Effector memory CD8-positive, alpha-beta T cell (primary cell): ENCODE measurements at regions not wholly inside any gene's neighbourhood (a gene's known extent, or its start where the extent isn't known, plus 50 kb on each side); places are given as distances from the start of the nearest gene placed in this dataset.
A peak's percentile ranks its signal among the peaks of the same experiment; 100 is the strongest.
"Not testable (repeated sequence)": the region's sequence is repeated elsewhere in the genome, so short reads cannot be mapped to it uniquely, and the experiment has no call there.

ENCODE experiments used
- ATAC-seq: fragments of 150-1000 bp; cut with Tn5 transposase; replicated peaks from 2 replicates; pipeline ENCODE4 v1.10.0; 2021; ENCODE audit warnings: mild to moderate bottlenecking, moderate library complexity
- DNase-seq, 3 experiments: peaks; one replicate each; pipeline ENCODE4 v3.0.0; 2021
- H3K27ac Mint-ChIP-seq, 2 donors: one replicate each; pipeline ENCODE4 v1.8.0; 2022; ENCODE audit warnings: mild to moderate bottlenecking in 2 of 2, mixed read lengths in 2 of 2, moderate library complexity in 2 of 2
- H3K27me3 Mint-ChIP-seq, 2 donors: one replicate each; pipeline ENCODE4 v1.8.0; 2022; ENCODE audit warnings: mixed read lengths in 2 of 2
- H3K36me3 Mint-ChIP-seq: one replicate; pipeline ENCODE4 v1.8.0; 2022; ENCODE audit warnings: mild to moderate bottlenecking, moderate library complexity, mixed read lengths; ENCODE audit not compliant: insufficient read depth
- H3K4me1 Mint-ChIP-seq, 2 donors: one replicate each; pipeline ENCODE4 v1.8.0; 2022; ENCODE audit warnings: low read depth in 2 of 2, mixed read lengths in 2 of 2
- H3K4me3 Mint-ChIP-seq, 2 donors: one replicate each; pipeline ENCODE4 v1.8.0; 2022; ENCODE audit warnings: mild to moderate bottlenecking in 2 of 2, mixed read lengths in 2 of 2, moderate library complexity in 2 of 2
- H3K9me3 Mint-ChIP-seq, 2 donors: one replicate each; pipeline ENCODE4 v1.8.0; 2022; ENCODE audit warnings: mixed read lengths in 2 of 2

DNA sequence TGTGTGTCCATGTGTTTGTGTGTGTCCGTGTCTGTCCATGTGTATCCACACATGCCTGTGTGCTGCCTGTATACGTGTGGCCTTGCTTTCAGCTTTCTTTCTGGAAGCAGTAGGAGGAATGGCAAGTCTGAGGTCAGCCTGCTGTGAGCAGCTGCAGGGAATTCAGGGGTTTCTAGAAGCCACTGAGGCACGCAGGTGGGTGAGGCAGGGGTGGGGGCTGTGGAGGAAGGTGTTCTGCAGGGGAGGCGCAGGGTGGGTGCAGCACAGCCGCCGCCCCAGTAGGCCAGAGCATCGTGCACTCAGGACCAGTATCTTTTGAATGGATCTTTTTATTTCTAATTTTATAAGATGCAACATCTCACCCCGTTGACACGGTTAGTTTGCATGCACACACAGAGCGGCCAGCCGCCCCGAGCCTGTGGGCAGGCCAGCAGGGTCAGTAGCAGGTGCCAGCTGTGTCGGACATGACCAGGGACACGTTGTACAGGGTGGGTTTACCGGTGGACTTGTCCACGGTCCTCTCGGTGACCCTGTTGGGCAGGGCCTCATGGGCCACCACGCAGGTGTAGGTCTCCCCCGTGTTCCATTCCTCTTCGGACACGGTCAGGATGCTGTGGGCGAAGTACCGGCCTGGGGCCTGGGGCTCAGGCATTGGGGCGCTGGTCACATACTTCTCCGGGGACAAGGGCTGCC lies 327.7 kb downstream of the TMEM121 start:
- no peaks in the 10 kb centered on the region for H3K9me3 Mint-ChIP-seq
- no peak overlapping the region for H3K4me3 Mint-ChIP-seq
- no peak for ATAC-seq
- peaks cover 10% of the 10 kb centered on the region for H3K36me3 Mint-ChIP-seq
- peaks cover 12 to 18% of the 10 kb centered on the region in 2 donors for H3K4me1 Mint-ChIP-seq
- H3K27ac Mint-ChIP-seq, result peak overlapping the region; percentile 64 to 73
- DNase-seq, result no peak
- H3K27me3 Mint-ChIP-seq, result no peaks in the 10 kb centered on the region

DNA sequence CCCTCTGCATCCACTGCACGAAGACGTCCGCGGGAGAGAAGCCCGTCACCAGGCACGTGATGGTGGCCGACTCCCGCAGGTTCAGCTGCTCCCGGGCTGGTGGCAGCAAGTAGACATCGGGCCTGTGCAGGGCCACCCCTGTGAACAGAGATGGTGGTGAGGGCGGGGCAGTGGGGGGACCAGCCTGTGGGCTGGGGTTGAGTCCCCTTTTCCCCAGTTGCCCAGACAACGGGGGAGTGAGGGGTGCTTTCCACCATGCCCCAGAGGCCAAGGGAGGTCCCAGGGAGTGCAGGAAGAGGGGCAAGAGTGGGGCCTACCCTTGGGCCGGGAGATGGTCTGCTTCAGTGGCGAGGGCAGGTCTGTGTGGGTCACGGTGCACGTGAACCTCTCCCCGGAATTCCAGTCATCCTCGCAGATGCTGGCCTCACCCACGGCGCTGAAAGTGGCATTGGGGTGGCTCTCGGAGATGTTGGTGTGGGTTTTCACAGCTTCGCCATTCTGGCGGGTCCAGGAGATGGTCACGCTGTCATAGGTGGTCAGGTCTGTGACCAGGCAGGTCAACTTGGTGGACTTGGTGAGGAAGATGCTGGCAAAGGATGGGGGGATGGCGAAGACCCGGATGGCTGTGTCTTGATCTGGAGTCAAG lies 328.3 kb downstream of the TMEM121 start:
- Mint-ChIP-seq H3K4me3 (peak overlapping the region; percentile 13 to 40), H3K36me3 (peaks cover 15% of the 10 kb centered on the region), H3K9me3 (no peaks in the 10 kb centered on the region), H3K27ac (peak overlapping the region in 1 of 2 donors; percentile 73), H3K4me1 (peaks cover 12 to 18% of the 10 kb centered on the region in 2 donors), H3K27me3 (no peaks in the 10 kb centered on the region)
- DNase-seq (no peak), ATAC-seq (no peak)

DNA sequence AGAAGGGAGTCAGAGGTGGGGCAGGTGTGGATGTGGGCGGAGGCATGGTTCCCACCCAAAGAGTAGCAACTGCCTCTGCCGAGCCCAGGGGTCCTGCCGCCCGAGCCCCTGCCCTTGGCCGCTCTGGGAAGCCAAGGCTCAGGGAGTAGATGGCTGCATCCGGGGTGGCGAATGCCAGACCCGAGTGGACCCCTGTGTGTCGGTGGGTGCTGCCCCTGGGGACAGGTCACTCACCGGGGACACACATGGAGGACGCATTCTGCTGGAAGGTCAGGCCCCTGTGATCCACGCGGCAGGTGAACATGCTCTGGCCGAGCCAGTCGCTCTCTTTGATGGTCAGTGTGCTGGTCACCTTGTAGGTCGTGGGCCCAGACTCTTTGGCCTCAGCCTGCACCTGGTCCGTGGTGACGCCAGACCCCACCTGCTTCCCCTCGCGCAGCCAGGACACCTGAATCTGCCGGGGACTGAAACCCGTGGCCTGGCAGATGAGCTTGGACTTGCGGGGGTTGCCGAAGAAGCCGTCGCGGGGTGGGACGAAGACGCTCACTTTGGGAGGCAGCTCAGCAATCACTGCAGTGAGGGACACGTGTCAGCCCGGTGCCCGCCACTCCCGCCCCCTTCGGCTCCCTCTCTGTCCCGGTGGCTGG lies 329.0 kb downstream of the TMEM121 start:
- H3K4me3 Mint-ChIP-seq, result peak overlapping the region; percentile 32 to 68
- H3K9me3 Mint-ChIP-seq, result no peaks in the 10 kb centered on the region
- no peaks in the 10 kb centered on the region for H3K27me3 Mint-ChIP-seq
- H3K36me3 Mint-ChIP-seq, result peaks cover 15% of the 10 kb centered on the region
- H3K4me1 Mint-ChIP-seq, result peaks cover 12 to 18% of the 10 kb centered on the region in 2 donors
- DNase-seq (no peak), ATAC-seq (no peak)
- H3K27ac Mint-ChIP-seq, result peak overlapping the region; percentile 28 to 73

DNA sequence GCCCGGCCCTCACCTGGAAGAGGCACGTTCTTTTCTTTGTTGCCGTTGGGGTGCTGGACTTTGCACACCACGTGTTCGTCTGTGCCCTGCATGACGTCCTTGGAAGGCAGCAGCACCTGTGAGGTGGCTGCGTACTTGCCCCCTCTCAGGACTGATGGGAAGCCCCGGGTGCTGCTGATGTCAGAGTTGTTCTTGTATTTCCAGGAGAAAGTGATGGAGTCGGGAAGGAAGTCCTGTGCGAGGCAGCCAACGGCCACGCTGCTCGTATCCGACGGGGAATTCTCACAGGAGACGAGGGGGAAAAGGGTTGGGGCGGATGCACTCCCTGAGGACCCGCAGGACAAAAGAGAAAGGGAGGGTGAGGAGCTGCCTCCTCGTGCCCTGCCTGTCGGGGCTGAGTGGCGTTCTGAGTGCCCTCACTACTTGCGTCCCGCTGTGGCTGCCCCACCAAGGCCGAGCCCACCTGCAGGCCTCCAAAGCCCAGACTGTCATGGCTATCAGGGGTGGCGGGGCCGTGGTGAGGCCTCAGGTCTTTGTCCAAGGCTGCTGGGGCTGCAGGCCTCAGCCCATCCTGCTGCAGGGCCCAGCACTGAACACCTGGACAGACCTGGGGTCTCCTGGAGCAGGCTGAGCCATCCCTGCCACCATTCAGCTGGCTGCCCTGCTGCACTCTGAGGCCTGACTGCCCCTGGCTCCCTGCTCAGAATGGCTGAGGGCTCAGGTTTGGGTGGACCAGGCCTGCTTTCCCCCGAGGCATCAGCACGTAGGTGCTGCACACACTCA lies 329.7 kb downstream of the TMEM121 start:
- Mint-ChIP-seq H3K9me3 (no peaks in the 10 kb centered on the region), H3K27ac (peak overlapping the region; percentile 58 to 82), H3K4me1 (peaks cover 18 to 22% of the 10 kb centered on the region in 2 donors), H3K36me3 (peaks cover 15% of the 10 kb centered on the region), H3K4me3 (peak overlapping the region; percentile 59 to 68), H3K27me3 (no peaks in the 10 kb centered on the region)
- DNase-seq (no peak), ATAC-seq (no peak)

DNA sequence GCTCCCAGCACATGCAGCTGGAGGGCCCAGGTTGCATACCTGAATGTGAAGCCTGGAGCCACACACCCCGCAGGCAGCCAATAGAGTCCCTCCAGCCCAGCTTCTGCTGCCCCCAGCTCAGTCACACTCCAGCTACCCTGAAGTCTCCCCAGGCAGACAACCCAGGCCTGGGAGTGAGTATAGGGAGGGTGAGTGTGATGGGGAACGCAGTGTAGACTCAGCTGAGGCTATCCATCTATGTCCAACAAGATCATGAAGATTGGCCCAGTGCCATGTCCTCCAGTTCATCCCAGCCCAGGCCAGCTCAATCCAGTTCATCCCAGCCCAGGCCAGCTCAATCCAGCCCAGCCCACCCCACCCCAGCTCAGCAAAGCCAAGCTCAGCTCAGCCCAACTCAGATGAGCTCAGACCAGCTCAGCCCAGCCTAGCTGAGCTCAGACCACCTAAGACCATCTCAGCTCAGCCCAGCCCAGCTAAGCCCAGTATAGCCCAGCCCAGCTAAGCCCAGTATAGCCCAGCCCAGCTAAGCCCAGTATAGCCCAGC lies 330.4 kb downstream of the TMEM121 start:
- DNase-seq, result no peak
- peaks cover 24 to 28% of the 10 kb centered on the region in 2 donors for H3K4me1 Mint-ChIP-seq

DNA sequence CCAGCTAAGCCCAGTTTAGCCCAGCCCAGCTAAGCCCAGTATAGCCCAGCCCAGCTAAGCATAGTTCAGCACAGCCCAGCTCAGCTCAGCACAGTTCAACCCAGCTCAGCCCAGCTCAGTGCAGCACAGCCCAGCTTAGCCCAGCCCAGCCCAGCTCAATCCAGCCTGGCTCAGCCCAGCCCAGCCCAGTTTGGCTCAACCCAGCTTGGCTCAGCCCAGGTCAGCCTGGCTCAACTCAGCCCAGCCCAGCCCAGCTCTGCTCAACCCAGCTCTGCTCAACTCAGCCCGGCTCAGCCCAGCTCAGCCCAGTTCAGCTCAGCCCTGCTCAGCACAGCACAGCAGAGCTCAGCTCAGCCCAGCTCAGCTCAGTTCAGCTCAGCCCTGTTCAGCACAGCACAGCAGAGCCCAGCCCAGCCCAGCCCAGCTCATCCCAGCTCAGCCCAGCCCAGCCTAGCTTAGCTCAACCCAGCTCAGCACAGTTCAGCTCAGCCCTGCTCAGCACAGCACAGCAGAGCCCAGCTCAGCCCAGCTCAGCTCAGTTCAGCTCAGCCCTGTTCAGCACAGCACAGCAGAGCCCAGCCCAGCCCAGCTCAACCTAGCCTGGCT lies 330.9 kb downstream of the TMEM121 start:
- ATAC-seq, result peak; percentile 11

More for the DNA sequence above, 330.4 kb downstream of the TMEM121 start:
- H3K27ac Mint-ChIP-seq, result peak overlapping the region; percentile 58 to 82
- ATAC-seq, result no peak
- peak overlapping the region; percentile 59 to 68 for H3K4me3 Mint-ChIP-seq
- H3K36me3 Mint-ChIP-seq, result peaks cover 15% of the 10 kb centered on the region
- no peaks in the 10 kb centered on the region for H3K27me3 Mint-ChIP-seq
- H3K9me3 Mint-ChIP-seq, result no peaks in the 10 kb centered on the region

DNA sequence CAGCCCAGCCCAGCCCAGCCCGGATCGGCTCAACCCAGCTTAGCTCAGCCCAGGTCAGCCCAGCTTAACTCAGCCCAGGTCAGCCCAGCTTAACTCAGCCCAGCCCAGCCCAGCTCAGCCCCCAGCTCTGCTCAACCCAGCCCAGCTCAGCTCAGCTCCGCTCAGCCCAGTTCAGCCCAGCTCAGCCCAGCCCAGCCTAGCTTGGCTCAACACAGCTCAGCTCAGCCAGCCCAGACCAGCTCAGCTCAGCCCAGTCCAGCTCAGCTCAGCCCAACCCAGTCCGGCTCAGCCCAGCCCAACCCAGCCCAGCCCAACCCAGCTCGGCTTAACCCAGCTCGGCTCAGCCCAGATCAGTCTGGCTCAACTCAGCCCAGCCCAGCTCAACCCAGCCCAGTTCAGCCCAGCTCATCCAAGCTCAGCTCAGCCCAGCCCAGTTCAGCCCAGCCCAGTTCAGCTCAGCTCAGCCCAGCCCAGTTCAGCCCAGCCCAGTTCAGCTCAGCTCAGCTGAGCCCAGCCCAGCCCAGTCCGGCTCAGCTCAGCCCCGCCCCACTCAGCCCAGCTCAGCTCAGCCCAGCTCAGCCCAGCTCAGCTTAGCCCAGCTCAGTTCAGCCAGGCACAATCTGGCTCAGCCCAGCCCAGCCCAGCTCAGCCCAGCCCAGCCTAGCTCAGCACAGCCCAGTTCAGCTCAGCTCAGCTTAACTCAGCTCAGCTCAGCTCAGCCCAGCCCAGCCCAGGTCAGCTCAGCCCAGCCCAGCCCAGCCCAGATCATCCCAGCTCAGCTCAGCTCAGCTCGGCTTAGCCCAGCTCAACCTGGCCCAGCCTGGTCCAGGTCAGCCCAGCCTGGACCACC lies 331.7 kb downstream of the TMEM121 start:
- H3K27ac Mint-ChIP-seq, result peak overlapping the region; percentile 82 to 84
- peak overlapping the region; percentile 33 to 68 for H3K4me3 Mint-ChIP-seq
- H3K27me3 Mint-ChIP-seq, result peaks cover 0 to 8% of the 10 kb centered on the region in 2 donors
- peaks cover 21% of the 10 kb centered on the region for H3K36me3 Mint-ChIP-seq
- H3K9me3 Mint-ChIP-seq, result no peaks in the 10 kb centered on the region
- DNase-seq (peak; percentile 29 to 46 (median 41)), ATAC-seq (peak; percentile 38)
- peaks cover 29 to 38% of the 10 kb centered on the region in 2 donors for H3K4me1 Mint-ChIP-seq

More for the DNA sequence above, 330.9 kb downstream of the TMEM121 start:
- Mint-ChIP-seq H3K36me3 (peaks cover 15% of the 10 kb centered on the region), H3K27ac (peak overlapping the region; percentile 58 to 82), H3K9me3 (no peaks in the 10 kb centered on the region), H3K4me1 (peaks cover 24 to 33% of the 10 kb centered on the region in 2 donors), H3K4me3 (peak overlapping the region; percentile 59 to 68), H3K27me3 (peaks cover 0 to under 1% of the 10 kb centered on the region in 2 donors)
- peak in 1 of 3 experiments; percentile 25 for DNase-seq

DNA sequence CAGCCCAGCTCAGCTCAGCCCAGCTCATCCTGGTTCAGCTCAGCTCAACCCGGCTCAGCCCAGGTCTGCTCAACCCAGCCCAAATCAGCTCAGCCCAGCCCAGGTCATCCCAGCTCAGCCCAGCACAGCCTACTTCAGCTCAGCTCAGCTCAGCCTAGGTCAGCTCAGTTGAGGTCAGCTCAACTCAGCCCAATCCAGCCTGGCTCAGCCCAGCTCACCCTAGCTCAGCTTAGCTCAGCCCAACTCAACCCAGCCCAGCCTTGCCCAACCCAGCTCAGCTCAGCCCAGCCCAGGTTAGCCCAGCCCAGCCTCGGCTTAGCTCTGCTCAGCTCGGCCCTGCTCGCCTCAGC lies 332.3 kb downstream of the TMEM121 start:
- DNase-seq (peak in 1 of 3 experiments; percentile 11), ATAC-seq (peak; percentile 7)
- peak overlapping the region; percentile 82 to 84 for H3K27ac Mint-ChIP-seq
- H3K4me3 Mint-ChIP-seq, result peak overlapping the region; percentile 33 to 67
- H3K9me3 Mint-ChIP-seq, result no peaks in the 10 kb centered on the region
- peaks cover 23% of the 10 kb centered on the region for H3K36me3 Mint-ChIP-seq
- H3K4me1 Mint-ChIP-seq, result peaks cover 27 to 33% of the 10 kb centered on the region in 2 donors
- H3K27me3 Mint-ChIP-seq, result peaks cover 0 to 10% of the 10 kb centered on the region in 2 donors

DNA sequence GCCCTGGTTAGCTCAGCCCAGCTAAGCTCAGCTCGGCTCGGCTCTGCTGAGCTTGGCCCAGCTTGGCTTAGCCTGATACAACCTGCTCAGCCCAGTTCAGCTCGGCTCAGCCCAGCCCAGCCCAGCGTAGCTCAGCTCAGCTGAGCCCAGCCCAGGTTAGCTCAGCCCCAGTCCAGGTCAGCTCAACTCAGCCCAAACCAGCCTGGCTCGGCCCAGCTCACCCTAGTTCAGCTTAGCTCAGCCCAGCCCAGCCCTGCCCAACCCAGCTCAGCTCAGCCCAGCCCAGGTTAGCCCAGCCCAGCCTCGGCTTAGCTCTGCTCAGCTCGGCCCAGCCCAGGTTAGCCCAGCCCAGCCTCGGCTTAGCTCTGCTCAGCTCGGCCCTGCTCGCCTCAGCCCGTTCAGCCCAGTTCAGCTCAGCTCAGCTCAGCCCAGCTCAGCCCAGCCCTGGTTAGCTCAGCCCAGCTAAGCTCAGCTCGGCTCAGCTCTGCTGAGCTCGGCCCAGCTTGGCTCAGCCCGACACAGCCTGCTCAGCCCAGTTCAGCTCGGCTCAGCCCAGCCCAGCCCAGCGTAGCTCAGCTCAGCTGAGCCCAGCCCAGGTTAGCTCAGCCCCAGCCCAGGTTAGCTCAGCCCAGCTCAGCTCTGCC lies 332.8 kb downstream of the TMEM121 start:
- Mint-ChIP-seq H3K27me3 (peaks cover 0 to 10% of the 10 kb centered on the region in 2 donors), H3K4me3 (peak overlapping the region; percentile 33 to 67), H3K27ac (peak overlapping the region; percentile 82 to 84), H3K4me1 (peaks cover 27 to 33% of the 10 kb centered on the region in 2 donors), H3K36me3 (peaks cover 27% of the 10 kb centered on the region)
- H3K9me3 Mint-ChIP-seq, result not testable (repeated sequence)
- DNase-seq (peak in 1 of 3 experiments; percentile 12), ATAC-seq (peak; percentile 3)

DNA sequence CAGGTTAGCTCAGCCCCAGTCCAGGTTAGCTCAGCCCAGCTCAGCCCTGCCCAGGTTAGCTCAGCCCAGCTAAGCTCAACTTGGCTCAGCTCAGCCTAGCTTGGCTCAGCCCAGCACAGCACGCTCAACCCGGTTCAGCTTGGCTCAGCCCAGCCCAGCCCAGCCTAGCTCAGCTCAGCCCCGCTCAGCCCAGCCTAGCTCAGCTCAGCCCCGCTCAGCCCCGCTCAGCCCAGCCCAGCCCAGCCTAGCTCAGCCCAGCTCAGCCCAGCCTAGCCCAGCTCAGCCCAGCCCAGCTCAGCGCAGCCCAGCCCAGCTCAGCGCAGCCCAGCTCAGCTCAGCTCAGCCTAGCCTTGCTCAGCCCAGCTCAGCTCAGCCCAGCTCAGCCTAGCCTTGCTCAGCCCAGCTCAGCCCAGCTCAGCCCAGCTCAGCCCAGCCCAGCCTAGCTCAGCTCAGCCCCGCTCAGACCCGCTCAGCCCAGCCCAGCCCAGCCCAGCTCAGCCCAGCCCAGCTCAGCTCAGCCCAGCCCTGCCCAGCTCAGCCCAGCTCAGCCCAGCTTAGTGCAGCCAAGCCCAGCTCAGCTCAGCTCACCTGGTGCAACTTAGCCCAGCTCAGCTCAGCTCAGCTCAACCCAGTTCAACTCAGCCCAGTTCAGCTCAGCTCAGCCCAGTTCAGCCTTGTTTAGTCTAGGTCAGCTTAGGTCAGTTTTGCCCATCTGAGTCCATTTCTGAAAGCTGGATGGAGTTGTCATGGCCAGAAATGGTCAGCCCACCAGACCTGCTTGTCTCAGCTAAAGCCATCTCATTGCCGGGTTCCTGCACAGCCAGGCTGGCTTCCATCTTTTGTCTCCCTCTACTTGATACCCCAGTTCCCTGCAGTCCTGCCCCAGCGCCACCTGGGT lies 333.6 kb downstream of the TMEM121 start:
- peaks cover 27 to 33% of the 10 kb centered on the region in 2 donors for H3K4me1 Mint-ChIP-seq
- peak overlapping the region in 1 of 2 donors; percentile 57 for H3K4me3 Mint-ChIP-seq
- peak; percentile 48 for ATAC-seq
- peaks cover 24% of the 10 kb centered on the region for H3K36me3 Mint-ChIP-seq
- peaks cover 0 to 10% of the 10 kb centered on the region in 2 donors for H3K27me3 Mint-ChIP-seq
- H3K27ac Mint-ChIP-seq, result peak overlapping the region; percentile 82 to 84
- DNase-seq, result peak; percentile 40 to 55 (median 52)
- no peaks in the 10 kb centered on the region for H3K9me3 Mint-ChIP-seq
